KMS-11 (cell line): ENCODE measurements at regions not wholly inside any gene's neighbourhood (a gene's known extent, or its start where the extent isn't known, plus 50 kb on each side); places are given as distances from the start of the nearest gene placed in this dataset.

Experiments used
- H2AFZ ChIP-seq: fragments of 200-600 bp; sonication (generic); 2 replicates; pipeline ENCODE4 v1.6.1; 2016; ENCODE audit warnings: antibody characterized with exemption, mixed run types, low read depth
- H3K27ac ChIP-seq: fragments of 200-600 bp; sonication (generic); 2 replicates; pipeline ENCODE4 v1.6.1; 2016; ENCODE audit warnings: mild to moderate bottlenecking, mixed run types
- H3K27me3 ChIP-seq: fragments of 200-600 bp; sonication (generic); 2 replicates; pipeline ENCODE4 v1.6.1; 2017; ENCODE audit warnings: mild to moderate bottlenecking, low read depth, mixed run types, moderate library complexity; ENCODE audit not compliant: insufficient read depth
- H3K36me3 ChIP-seq: fragments of 200-600 bp; sonication (generic); 2 replicates; pipeline ENCODE4 v1.6.1; 2017; ENCODE audit warnings: mild to moderate bottlenecking, mixed run types; ENCODE audit not compliant: insufficient read depth
- H3K4me1 ChIP-seq: fragments of 200-600 bp; sonication (generic); 2 replicates; pipeline ENCODE4 v1.6.1; 2016; ENCODE audit warnings: mild to moderate bottlenecking, low read depth, mixed run types; ENCODE audit not compliant: poor library complexity, severe bottlenecking
- H3K4me2 ChIP-seq: fragments of 200-600 bp; sonication (generic); 2 replicates; pipeline ENCODE4 v1.7.0; 2016; ENCODE audit warnings: mild to moderate bottlenecking, mixed run types
- H3K4me3 ChIP-seq: fragments of 200-600 bp; sonication (generic); IDR thresholded peaks from 2 replicates; pipeline ENCODE4 v1.6.1; 2017; ENCODE audit warnings: low read depth, low read length, mixed read lengths; ENCODE audit not compliant: insufficient read depth
- H3K79me2 ChIP-seq: fragments of 200-600 bp; sonication (generic); 2 replicates; pipeline ENCODE4 v1.6.1; 2016; ENCODE audit warnings: low read depth, mixed run types; ENCODE audit not compliant: insufficient read depth
- H3K9ac ChIP-seq: fragments of 200-600 bp; sonication (generic); 2 replicates; pipeline ENCODE4 v1.6.1; 2016; ENCODE audit warnings: mild to moderate bottlenecking, mixed run types
- H4K20me1 ChIP-seq: fragments of 200-600 bp; sonication (generic); 2 replicates; pipeline ENCODE4 v1.6.1; 2016; ENCODE audit warnings: mild to moderate bottlenecking, mixed run types; ENCODE audit not compliant: insufficient read depth
- TF ChIP-seq, protein P1 (sequence below): fragments of 200-600 bp; sonication (generic); conservative IDR thresholded peaks from 2 replicates; pipeline ENCODE4 v1.6.1; 2017; ENCODE audit warnings: low read depth, mild to moderate bottlenecking, antibody characterized with exemption, low read length, moderate library complexity, mixed read lengths

DNA sequence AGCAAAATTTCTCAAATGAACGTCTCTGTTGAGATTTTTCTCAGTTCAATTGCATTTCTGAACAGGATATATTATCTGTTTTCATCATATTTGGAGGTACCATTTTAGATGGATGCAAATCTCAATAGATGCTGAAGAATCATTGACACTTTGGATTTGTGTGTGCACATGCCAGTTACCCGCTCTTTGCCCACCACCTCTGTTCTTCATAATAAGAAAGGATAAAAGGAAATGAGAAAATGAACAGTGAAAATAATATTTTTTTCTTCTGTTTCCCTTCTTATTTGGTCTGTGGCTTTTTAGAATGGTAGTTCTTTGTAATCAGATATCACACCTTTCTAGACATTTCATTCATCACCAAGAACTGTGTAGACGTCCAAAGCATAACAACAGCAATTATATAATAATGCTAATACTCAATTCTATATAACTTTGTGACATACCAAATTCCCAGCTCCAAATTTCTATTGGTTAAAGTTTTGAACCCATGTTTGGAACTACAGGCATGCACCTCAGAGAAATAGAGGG, 256.7 kb upstream of the SATB1 start:
- Histone ChIP-seq H3K27ac (no peak overlapping the region), H2AFZ (no peak overlapping the region), H3K9ac (no peak overlapping the region), H3K4me3 (no peak overlapping the region), H3K4me2 (no peak overlapping the region), H4K20me1 (no peaks in the 10 kb centered on the region), H3K4me1 (no peaks in the 10 kb centered on the region), H3K36me3 (no peaks in the 10 kb centered on the region), H3K79me2 (no peaks in the 10 kb centered on the region), H3K27me3 (no peaks in the 10 kb centered on the region)
- TF ChIP-seq, protein P1, sequence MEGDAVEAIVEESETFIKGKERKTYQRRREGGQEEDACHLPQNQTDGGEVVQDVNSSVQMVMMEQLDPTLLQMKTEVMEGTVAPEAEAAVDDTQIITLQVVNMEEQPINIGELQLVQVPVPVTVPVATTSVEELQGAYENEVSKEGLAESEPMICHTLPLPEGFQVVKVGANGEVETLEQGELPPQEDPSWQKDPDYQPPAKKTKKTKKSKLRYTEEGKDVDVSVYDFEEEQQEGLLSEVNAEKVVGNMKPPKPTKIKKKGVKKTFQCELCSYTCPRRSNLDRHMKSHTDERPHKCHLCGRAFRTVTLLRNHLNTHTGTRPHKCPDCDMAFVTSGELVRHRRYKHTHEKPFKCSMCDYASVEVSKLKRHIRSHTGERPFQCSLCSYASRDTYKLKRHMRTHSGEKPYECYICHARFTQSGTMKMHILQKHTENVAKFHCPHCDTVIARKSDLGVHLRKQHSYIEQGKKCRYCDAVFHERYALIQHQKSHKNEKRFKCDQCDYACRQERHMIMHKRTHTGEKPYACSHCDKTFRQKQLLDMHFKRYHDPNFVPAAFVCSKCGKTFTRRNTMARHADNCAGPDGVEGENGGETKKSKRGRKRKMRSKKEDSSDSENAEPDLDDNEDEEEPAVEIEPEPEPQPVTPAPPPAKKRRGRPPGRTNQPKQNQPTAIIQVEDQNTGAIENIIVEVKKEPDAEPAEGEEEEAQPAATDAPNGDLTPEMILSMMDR: no peak

DNA sequence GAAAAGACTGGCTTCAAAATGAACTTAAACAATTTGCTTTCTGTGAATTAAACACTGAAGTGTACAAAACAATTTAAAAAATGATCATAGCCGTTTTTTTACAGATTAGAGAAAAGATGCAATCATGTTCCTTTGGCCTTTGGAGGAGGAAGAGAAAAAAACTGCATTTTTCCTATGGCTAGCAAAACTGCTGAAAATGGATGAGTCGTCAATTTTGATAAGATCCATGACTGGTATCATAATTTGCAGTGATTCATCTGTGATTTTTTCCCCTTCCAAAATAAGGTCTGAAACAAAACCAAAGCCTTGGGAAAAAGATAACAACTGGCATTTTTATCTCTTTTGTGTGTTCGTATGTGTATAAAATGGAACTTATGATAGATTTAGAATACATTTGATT, 255.6 kb upstream of the SATB1 start:
- Histone ChIP-seq H3K27me3 (no peaks in the 10 kb centered on the region), H3K4me1 (no peaks in the 10 kb centered on the region), H3K4me3 (no peak overlapping the region), H2AFZ (no peak overlapping the region), H3K36me3 (no peaks in the 10 kb centered on the region), H3K9ac (no peak overlapping the region), H3K4me2 (no peak overlapping the region), H4K20me1 (no peaks in the 10 kb centered on the region), H3K27ac (no peak overlapping the region), H3K79me2 (no peaks in the 10 kb centered on the region)
- TF ChIP-seq, protein P1: no peak

DNA sequence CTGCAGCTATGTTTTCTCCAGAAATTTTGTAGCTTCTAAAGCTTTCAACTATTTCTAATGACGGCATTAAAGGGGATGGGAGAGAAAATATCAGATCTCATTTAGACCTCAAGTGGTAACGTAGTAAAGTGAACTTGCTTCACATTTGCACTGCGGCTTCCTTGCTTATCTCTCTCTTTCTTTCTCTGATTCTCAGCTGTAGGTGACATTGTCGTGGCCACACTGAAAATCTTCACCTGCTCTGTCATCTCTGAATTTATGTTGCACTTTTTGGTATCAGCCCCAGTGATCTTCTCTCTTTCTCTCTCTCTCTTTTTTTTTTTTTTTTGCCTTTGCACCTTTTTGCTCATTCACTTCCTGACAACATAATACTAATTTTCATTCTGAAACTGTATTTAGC, 254.1 kb upstream of the SATB1 start:
- H3K4me2 ChIP-seq: no peak overlapping the region
- no peak overlapping the region for H3K9ac ChIP-seq
- no peak overlapping the region for H3K27ac ChIP-seq
- H2AFZ ChIP-seq: no peak overlapping the region
- no peaks in the 10 kb centered on the region for H3K36me3 ChIP-seq
- no peak overlapping the region for H3K4me3 ChIP-seq
- no peaks in the 10 kb centered on the region for H3K4me1 ChIP-seq
- no peaks in the 10 kb centered on the region for H3K27me3 ChIP-seq
- H4K20me1 ChIP-seq: no peaks in the 10 kb centered on the region
- no peaks in the 10 kb centered on the region for H3K79me2 ChIP-seq
- TF ChIP-seq, protein P1: no peak

DNA sequence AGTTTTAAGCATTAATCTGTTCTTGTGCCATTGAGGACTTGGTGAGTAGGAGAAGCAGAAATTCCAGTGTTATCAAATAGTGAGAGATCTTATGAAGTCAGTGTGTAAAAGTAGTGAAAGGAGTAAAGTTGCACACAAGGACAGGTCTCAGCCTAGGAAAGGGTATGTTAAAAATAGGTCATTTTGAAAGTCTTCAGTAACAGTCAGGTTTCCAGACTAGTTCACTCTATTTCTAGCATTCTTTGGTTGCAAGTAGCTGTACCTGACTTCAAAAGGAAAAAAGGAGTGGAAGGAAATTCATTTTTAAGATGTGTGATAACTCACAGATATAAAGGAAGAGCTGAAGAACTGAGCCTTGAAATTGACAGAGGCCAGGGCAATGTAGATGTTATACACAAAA, 250.1 kb upstream of the SATB1 start:
- TF ChIP-seq, protein P1: no peak

More for the DNA sequence above, 250.1 kb upstream of the SATB1 start:
- Histone ChIP-seq H3K4me3 (no peak overlapping the region), H3K4me1 (peaks cover 14% of the 10 kb centered on the region), H3K27me3 (no peaks in the 10 kb centered on the region), H3K27ac (no peak overlapping the region), H3K4me2 (no peak overlapping the region), H3K36me3 (no peaks in the 10 kb centered on the region), H4K20me1 (no peaks in the 10 kb centered on the region), H3K9ac (no peak overlapping the region), H2AFZ (no peak overlapping the region), H3K79me2 (no peaks in the 10 kb centered on the region)
